ENCODE measurements at regions not wholly inside any gene's neighbourhood (a gene's known extent, or its start where the extent isn't known, plus 50 kb on each side); places are given as distances from the start of the nearest gene placed in this dataset.

DNA sequence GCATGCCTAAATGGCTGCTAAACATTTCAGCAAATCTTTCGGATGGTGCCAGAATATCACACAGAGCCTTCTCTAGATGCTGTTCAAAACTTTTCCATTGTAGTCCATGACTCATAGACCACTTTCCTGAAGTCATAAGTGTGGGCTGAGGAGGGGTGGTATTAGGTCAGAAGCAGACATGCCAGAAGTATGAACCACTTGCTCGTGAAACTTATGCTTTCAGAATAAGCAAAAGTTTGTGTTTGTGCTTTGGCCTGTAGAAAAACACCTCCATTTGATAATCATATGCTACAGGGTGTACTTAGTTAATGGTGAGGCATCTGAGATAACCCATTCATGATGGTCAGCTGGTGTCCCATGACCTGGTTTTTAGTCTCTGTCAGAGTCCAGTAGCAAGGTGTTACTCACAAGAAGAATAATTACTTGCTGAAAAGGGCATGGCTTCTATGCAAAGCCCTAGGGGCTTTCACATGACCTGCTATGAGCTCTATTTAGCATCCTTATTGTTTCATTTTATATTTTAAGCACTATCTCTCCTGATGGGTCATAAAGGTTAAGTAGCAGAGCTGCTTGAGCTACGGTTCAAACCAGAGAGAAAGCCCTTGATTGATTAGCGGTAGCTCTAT lies 183.1 kb upstream of the IVNS1ABP start:
- DNase-seq (ENCODE audit: low read depth) = no peak

DNA sequence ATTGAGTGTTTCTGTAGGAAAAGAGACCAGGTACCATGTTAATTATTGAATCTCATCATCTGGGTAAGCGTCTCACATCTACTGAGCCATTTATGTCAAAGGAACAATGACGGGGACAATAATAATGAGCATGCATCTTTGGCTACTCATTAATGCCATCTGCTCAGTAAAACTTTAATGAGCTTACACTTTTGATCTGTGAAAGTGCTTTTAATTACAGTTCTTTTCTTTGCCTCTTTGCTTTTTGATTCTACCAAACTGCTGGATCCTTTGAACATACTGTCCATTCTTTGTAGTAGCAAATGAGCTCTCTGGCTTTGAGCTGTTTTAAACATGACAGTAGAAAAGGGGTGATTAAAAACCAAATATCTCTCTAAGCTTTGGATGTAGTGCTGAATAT lies 181.2 kb upstream of the IVNS1ABP start:
- DNase-seq (ENCODE audit: low read depth) = no peak

DNA sequence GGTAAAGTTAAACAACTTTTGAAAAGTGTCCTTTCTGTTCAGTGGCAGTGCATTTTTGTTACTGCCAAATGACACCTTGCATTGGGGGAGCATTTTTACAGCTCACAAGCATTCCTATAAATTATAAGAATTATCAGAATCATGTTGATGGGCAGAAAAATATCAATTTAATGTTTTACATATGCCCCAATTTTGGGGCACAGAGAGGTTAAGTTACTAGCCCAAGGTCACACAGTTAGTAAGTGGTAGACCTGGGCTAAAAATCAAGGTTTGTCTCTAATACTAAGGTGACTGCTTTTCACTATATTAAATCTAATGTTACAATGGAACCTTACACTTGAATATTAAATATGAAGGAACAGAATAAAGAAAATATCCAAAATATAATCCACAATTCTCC lies 180.1 kb upstream of the IVNS1ABP start:
- DNase-seq (ENCODE audit: low read depth) = no peak

DNA sequence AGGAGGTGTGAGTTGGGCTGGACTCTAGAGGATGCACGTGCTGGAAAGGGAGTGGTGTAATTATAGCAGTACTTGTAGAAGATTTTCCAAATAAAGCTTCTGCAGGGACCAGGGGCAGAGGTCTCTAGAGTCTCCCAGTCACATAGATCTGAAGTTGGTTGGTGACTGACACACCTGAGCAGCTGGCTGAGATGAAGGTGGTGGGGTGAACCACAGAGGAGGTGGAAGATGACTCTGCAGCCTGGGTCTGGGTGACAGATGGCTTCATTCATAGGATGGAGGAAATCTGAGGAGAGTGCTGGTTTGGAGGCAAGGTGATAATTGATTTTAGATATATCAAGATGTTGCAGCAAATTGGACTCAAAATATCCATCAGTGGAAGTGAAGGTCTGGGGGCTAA lies 178.9 kb upstream of the IVNS1ABP start:
- no peak for DNase-seq (ENCODE audit: low read depth)

DNA sequence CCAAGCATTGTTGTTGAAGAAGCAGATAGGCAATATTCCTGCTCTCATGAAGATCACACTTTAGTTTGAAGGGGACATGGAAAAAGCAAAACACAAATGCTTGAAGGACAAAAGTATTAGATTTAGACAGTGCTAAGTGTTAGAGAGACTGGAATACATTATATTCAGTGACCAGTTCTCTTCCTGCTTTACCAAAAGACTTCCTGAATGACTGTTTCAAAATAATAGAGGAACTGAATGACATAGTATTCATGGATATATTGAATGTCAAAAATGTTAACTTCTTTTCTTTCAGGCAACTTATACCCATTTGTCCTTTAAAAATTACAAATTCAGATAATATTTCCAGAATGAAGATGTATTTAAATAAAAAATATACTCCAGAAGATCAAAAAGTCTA lies 178.0 kb upstream of the IVNS1ABP start:
- DNase-seq (ENCODE audit: low read depth) = no peak

DNA sequence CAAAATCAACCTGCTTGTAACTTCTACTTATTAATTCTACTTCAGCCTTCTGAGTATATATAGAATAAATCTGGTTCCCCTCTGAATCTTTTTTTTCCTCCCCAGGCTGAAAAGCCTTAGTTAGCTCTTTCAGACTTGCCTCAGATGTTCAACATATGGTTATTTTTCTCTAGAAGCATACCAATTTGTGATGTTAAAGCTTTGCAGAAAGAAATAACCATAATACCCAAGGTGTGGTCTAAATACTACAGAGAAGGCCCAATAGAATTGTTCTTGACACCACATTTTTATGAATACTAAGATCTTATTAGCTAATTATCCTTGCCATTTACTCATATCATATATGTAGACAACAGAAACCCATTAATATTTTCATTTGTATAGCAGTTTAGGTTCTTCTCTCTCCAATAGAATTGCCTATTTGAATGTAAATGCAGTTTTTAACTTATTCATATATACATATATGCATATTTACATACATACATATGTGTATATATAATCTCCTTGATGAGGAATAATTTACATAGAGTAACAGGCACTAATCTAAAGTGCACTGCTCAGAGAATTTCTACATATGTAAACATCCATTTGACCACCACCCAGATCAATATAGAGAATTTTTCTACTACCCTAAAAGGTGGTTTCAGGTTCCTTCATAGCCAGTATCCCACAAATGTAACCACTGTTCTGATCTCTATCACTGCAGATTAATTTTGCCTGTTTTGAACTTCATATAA lies 175.2 kb upstream of the IVNS1ABP start:
- DNase-seq (ENCODE audit: low read depth) = no peak

DNA sequence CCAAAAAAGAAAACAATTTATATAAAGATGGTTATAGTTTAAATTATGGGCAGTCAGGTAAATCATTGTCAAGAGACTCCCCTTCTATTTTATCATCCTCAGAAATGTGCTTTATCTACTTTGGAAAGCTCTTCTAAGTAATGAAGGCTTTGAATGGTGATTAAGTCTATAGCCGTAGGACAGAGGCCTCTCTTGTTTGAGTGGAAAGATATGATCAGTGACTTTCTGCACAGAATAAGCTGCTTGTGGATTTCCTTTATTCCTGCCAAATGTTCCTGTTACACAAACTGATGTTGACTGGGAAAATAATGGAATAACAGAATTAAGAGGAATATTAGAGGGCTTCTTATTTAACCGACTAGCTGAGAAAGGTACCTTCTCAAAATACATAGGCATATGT lies 174.6 kb upstream of the IVNS1ABP start:
- DNase-seq (ENCODE audit: low read depth) = no peak

DNA sequence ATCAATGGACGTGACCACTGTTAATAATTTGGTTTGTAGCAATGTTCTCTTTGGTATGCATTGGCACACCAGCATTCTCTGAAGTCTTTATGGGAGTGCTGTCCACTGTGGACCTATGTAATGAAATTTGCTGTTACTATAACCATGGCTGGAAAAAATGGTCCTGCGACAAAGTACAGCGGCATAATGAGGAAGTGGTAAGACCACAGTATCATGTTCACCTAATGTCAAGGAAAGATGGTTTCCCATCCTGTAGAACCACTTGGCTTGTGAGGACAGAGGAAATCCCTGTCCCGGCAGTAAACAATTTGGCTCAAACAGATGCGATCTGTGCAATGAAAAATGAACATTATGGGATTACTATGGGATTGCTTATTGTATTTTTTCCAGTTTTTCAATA lies 173.9 kb upstream of the IVNS1ABP start:
- DNase-seq (ENCODE audit: low read depth) = no peak

DNA sequence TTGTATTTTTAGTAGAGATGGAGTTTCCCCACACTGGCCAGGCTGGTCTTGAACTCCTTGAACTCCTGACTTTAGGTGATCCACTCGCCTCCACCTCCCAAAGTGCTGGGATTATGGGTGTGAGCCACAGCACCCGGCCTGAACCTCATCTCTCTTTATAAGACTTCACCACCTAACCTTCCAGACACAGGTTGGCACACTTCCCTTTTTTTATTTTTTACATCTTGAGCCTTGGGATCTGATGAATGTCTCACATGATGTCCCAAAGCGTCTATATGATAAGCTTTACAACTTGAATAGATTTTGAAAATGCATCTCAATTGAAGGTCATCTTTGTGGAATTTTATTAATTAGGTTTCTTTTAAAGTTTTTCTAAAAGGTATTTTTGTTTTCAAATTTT lies 172.4 kb upstream of the IVNS1ABP start:
- no peak for DNase-seq (ENCODE audit: low read depth)

DNA sequence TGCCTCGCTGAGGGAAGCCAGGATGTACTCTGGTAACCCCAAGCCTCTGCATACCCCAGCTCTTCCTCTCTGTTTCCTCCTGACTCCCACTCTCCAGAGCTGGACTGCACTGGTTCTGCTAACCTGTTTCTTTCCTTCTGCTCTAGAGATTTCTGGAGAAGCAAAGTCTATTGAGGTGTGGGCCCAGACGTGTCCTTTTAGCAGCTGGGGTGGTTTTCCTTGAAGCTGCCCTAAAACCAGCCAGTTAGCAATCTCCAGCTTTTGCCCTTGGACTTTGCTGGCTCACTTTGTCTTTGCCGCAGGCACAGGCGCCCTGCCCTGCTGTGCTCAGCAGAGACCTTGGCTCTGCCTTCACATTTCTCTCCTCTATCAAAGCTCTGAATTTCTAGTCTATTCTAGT lies 171.8 kb upstream of the IVNS1ABP start:
- no peak for DNase-seq (ENCODE audit: low read depth)

DNA sequence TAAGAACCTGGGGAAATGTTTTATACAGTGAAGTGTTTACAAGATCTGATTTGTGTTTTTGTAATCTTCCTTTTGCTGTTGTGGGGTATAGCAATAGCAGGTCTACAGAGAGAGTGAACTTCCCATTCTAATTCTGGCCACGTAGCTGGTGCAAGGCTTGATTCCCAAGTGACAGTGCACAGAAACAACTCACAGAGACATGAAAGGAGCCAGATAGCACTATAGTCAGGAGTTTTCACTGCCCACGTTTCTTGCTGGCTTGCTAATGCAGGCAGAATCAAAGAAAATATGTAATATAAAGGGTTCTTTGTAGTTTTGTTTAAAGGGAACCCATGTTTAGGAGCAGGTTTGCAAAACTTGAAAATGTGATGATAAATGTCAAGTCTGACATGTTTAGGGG lies 170.9 kb upstream of the IVNS1ABP start:
- no peak for DNase-seq (ENCODE audit: low read depth)

DNA sequence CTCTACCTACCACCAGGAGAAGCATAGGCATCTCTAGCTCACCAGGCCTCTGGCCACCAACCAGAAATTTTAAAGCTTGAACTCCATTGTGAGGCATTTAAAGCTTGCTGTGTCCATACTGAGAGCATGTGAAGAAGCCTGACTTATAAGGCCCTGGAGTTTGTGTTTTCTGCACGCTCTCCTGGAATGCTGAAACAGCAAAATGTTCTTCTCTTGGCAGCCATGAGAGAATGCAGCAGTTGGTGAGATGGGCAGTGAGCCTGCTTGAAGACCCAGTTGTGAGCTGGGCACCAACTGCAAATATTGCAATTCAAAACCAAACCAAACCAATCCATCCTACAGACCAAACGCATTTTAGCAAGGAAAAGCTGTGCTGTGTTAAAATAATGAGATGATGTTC lies 170.0 kb upstream of the IVNS1ABP start:
- DNase-seq (ENCODE audit: low read depth) = no peak

DNA sequence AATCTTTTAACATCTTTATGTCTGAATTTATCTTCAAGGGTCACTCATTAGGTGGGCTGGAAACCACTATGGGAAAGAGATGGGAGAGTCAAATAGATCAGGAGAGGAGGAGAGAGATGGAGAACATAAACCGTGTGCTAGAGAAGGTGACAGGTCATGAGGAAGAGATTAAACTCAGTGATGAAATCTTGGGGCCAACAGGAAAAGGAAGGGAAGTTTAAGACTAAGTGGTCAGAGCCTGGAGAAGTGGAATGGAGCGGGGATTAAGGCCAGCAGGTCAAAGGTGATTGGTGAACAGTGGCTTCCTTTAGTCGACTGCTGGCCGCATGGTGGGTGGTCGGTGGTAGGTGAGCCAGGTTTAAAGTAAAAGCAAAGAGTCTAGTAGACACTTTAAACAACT lies 169.3 kb upstream of the IVNS1ABP start:
- no peak for DNase-seq (ENCODE audit: low read depth)

DNA sequence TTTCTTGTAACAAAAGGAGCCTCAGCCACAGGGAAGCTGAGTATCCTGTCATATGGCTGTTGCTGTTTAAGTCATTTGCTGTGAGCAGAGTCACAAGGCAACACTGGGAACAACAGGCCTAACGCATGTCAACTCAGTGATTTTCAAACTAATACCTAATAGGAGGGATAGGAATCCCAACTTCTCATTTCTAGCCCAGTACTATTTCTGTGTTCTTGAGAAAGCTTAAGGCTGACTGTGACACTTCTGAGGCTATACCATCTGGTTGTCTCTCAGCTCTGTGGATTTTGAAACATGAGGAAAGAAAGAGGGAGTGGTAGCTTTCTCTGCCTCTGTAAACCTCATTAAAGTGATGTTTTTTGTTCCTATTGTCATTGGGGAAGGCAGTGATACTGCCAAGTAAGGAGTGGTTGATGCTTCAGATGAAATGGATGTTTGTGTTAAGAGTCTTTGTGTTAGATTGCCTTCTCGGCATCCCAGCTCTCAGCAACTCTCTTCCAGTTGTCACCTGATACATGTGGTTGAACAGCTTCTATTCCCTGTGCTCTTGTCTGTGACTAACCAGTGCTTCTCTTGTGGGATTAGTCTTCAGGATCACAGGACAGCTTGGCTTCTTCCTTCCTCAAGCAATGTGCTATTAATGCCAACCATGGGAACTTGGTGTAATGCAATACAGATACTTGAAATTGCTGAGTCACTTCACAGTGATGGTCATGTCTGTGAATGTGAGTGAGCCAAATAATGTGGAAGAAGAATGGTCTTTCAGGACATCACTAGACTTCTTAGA lies 166.8 kb upstream of the IVNS1ABP start:
- no peak for DNase-seq (ENCODE audit: low read depth)

DNA sequence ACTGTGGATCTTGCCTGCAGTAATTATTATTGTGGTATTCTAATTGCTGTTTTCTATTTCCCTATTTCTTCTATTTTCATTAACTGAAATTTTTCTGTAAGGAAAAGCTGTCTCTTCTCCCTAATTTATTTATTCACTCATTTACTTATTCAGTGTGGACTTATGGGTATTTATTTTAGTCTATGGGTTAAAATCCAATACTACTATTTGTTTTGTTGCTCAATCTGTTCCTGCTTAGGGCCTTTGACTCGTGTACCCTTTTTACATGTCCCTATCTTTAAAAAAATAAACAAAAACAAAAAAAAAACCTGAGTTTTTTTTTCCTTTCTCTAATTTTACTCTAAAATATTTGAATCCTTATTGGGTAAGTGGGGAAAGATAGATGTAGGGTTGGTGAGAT lies 166.2 kb upstream of the IVNS1ABP start:
- DNase-seq (ENCODE audit: low read depth) = no peak

DNA sequence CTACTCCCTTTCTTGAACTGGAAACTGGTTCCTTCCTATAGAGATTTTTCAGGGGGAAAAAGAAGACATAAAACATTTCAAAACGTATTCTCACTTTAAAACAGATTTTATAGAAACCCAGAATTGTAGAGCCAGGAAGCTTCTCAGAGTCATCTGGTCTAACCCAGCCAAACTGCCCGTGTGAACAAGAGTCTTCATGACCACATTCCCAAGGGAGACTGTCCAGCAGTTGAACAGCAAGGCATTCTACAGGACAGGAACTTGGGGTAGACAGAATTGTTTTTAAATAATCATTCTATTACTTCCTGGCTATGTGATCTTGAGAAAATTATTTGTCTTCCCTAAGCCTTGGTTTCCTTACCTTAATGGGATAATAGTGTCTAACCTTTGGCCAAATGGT lies 163.5 kb upstream of the IVNS1ABP start:
- no peak for DNase-seq (ENCODE audit: low read depth)

DNA sequence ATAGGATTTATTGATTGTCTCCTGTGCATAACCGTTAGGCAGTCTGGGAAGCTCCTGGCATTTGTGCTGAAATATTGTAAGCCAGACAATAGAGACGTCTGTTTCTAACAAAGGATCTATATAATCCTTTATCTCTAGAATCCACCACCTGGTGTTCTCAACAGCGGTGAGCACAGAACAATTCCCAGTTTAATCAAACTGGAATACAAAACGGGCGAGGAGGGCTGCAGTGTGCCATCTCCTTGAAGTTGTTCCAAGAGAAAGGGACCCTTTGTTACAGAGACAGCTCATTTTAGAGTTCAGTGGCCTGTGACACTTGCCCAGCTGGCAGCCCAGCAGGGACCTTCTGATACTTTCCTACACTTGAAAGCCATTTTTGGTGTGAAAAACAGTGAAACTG lies 162.8 kb upstream of the IVNS1ABP start:
- DNase-seq (ENCODE audit: low read depth) = no peak

DNA sequence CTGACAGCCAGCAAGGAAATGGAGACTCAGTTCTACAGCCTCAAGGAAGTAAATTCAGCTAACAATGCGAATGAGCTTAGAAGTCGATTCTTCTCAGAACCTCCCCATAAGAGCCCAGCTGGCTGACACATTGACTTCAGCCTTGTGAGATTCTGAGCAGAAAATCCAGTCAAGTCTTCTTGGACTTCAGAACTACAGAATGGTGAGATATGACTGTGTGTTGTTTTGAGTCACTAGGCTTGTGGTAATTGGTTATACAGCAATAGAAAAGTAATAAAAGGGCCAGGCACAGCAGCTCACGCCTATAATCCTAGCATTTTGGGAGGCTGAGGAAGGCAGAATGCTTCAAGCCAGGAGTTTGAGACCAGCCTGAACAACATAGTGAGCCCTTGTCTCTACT lies 161.8 kb upstream of the IVNS1ABP start:
- no peak for DNase-seq (ENCODE audit: low read depth)

DNA sequence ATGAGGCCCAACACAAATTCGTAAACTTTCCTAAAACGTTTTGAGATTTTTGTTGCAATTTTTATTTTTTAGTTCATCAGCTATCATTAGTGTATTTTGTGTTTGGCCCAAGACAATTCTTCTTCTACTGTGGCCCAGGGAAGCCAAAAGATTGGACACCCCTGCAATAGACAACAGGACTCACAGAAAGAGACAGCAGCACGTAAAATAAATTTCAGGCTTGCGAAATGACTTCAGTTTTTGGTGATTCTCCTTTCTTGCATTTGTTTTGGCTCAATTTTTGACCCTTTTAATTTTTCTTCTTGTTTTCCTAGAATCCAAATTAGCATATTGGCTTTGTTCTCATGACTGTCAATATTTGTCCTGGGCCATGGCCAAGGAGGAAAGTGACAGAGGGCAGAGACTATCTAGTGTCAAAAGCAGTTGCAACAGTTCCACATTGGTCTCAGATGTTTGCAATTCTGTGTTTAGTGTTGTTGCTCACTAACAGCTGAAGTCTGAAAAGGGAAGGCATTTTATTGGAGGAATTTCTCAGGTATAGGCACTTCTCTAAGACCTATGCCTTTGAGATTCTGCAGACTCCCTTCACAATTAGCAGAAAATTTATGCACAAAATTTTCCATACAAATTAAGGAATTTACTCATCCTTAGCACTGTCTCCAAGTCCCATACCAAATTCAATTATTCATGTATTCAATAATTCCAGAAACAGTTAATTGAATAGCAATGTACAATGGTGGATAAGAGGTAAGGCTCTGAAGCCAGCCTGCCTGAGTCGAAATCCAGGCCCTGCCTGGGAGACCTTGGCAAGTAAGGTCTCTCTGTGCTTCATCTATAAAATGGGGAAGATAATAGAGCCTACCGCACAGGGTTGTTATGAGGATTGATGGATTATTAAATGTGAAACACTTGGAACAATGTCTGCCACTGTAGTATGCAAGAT lies 160.9 kb upstream of the IVNS1ABP start:
- DNase-seq (ENCODE audit: low read depth) = no peak

DNA sequence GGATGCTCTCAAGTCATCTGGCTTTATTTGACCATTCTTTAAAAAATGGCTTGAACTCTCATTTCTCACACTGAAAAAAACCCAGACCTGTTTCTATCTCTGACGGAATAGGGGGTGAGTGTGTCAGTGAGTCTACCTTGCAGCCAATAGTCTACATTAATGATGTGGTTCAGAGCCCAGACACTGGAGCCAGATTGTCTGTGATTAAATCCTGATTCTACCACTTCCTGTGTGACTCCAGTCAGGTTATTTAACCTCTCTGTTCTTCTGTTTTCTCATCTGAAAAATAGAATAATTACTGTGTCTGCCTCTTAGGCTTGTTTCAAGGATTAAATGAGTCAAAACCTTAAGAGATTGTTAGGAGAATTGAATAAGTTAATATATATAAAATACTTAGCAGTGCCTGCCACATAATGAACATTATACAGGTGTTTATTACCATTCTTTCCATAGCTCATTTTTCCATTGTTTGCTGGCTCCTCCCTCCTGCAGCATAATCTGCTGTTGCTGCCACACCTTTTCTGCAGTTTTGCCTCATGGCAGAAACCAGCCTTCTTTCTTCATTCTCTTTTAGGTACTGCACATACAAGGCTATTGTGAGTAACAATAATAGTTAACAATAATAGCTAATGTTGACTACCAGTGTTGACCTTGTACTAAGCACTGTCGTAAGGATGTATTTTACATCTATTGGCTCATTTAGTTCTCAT lies 157.6 kb upstream of the IVNS1ABP start:
- no peak for DNase-seq (ENCODE audit: low read depth)

DNA sequence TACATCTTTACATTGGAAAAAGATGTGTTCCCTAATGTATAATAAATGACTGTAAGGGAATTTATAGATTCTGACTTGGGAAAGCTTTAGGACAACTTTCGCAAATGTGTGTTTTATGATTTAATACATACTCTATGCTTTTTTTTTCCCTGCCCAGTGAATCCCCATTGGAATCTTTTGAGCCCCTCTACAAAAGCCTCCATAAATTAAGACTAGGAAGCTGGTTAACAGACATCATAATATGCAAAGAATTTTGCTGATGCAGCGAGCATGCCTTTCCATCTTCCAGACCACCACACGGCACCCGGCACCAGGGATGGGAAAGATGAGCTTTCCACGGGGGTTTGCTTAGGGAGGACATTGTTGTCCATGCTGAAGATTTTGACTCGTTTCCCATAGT lies 156.1 kb upstream of the IVNS1ABP start:
- no peak for DNase-seq (ENCODE audit: low read depth)

DNA sequence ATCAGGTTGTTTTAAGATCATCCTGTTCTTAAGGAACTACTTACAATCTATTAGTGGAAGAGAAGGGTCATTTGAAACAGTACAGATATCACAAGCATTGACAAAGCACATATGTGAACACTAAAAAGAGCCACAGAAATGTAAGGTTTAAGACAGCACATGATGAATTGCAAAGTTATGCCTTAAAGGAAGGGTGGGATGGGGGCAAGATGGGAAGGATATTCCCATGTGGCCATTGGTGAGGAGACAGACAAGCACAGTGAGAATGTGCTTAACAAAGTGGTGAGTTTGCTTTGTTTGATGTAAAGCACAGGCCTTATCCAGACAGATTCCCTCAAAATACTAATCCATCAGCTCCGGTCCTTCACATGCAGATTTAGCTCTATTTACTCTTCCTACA lies 151.6 kb upstream of the IVNS1ABP start:
- no peak for DNase-seq (ENCODE audit: low read depth)
